SK-N-MC (cell line): ENCODE measurements at regions not wholly inside any gene's neighbourhood (a gene's known extent, or its start where the extent isn't known, plus 50 kb on each side); places are given as distances from the start of the nearest gene placed in this dataset.

Source experiments
- EZH2 ChIP-seq: fragments of 200-600 bp; sonication (generic); IDR thresholded peaks from one replicate; pipeline ENCODE4 v1.6.1; 2017; ENCODE audit warnings: antibody characterized with exemption
- POLR2AphosphoS5 ChIP-seq: IDR thresholded peaks from 2 replicates; pipeline ENCODE4 v1.6.1; 2012; ENCODE audit warnings: mild to moderate bottlenecking, low read depth, low read length, borderline replicate concordance

GRCh38 chr5:27590503-27590902 lies 552.1 kb upstream of the CDH9 start:
- no peak for TF ChIP-seq EZH2
- TF ChIP-seq POLR2AphosphoS5, result no peak
